HepG2 (cell line): ENCODE measurements at regions not wholly inside any gene's neighbourhood (a gene's known extent, or its start where the extent isn't known, plus 50 kb on each side); places are given as distances from the start of the nearest gene placed in this dataset.

Experiments used
- ATAC-seq: fragments of 200-7000 bp; cut with Tn5 transposase; 3 replicates; pipeline ENCODE4 v1.9.1; 2020; ENCODE audit warnings: mild to moderate bottlenecking, moderate library complexity
- BruUV-seq: library from RNA; stranded (reverse); fragments of 400-500 nt; replicated peaks from 2 replicates; lab custom pipeline; 2021; lab: Mats Ljungman, UMichigan
- CTCF ChIA-PET: fragments of 300-600 bp; formaldehyde crosslinking; extraction: SDS; loops from one replicate; lab custom pipeline; 2021; ENCODE audit warnings: low total read pairs, inconsistent platforms, low intra/inter-chr PET ratio; lab: Yijun Ruan, JAX
- POLR2A ChIA-PET: fragments of 350-600 bp; sonication (Branson Sonifier 250); formaldehyde crosslinking; loops from one replicate; lab custom pipeline; 2020; ENCODE audit warnings: antibody characterized with exemption, inconsistent platforms; lab: Yijun Ruan, JAX
- DNase-seq: peaks from one replicate; pipeline ENCODE4 v3.0.0-alpha.2; 2015; ENCODE audit warnings: low spot score
- FAIRE-seq: peaks from 3 replicates; lab custom pipeline; 2011; peaks lifted over from hg19 to GRCh38; lab: Jason Lieb, UNC
- H2AFZ ChIP-seq: one replicate; pipeline ENCODE4 v1.6.1; 2011; ENCODE audit warnings: low read length, inconsistent platforms
- H3K27ac ChIP-seq: fragments of 300-600 bp; 3 replicates; pipeline ENCODE4 v1.8.0; 2011; ENCODE audit warnings: mixed run types, mild to moderate bottlenecking, mixed read lengths, low read length, inconsistent platforms; ENCODE audit not compliant: insufficient read depth; ENCODE audit errors: extremely low read length
- H3K27me3 ChIP-seq, 2 experiments: fragments of 200-600 bp in 1 of 2; 2 replicates in 1 of 2; 3 replicates in 1 of 2; pipeline versions ENCODE4 v1.6.0 to v1.8.0; 2011; ENCODE audit warnings: low read length in 2 of 2, mild to moderate bottlenecking in 2 of 2, moderate library complexity in 2 of 2, inconsistent platforms in 1 of 2; ENCODE audit not compliant: insufficient read depth in 2 of 2, control insufficient read depth in 1 of 2
- H3K36me3 ChIP-seq, 2 experiments: fragments of 200-600 bp in 1 of 2; replicated peaks in 1 of 2; 2 replicates in 1 of 2; 3 replicates in 1 of 2; pipeline versions ENCODE4 v1.5.1 to v1.8.0; 2011; ENCODE audit warnings: low read length in 2 of 2, inconsistent platforms in 1 of 2; ENCODE audit not compliant: insufficient read depth in 2 of 2, control insufficient read depth in 1 of 2
- H3K4me1 ChIP-seq: 2 replicates; pipeline ENCODE4 v1.5.1; 2012; ENCODE audit warnings: low read length, inconsistent platforms; ENCODE audit not compliant: insufficient read depth
- H3K4me2 ChIP-seq: 2 replicates; pipeline ENCODE4 v1.6.0; 2011; ENCODE audit warnings: low read depth, low read length, inconsistent platforms
- H3K4me3 ChIP-seq, 3 experiments: fragments of 200-600 bp in 1 of 3; sonication (generic), shearing (Covaris generic) in 1 of 3; replicated peaks in 1 of 3; 2 replicates each; pipeline ENCODE4 v1.5.1; 2011 to 2016; ENCODE audit warnings: low read length in 3 of 3, inconsistent platforms in 2 of 3, low read depth in 2 of 3, mild to moderate bottlenecking in 2 of 3, control low read depth in 1 of 3, mixed read lengths in 1 of 3; ENCODE audit not compliant: insufficient read depth in 1 of 3
- H3K79me2 ChIP-seq: one replicate; pipeline ENCODE4 v1.6.1; 2011; ENCODE audit warnings: low read length, inconsistent platforms; ENCODE audit not compliant: insufficient read depth
- H3K9ac ChIP-seq: 2 replicates; pipeline ENCODE4 v1.6.0; 2011; ENCODE audit warnings: mild to moderate bottlenecking, low read depth, low read length, inconsistent platforms; ENCODE audit not compliant: insufficient read depth
- H3K9me3 ChIP-seq: 2 replicates; pipeline ENCODE4 v1.5.1; 2012; ENCODE audit warnings: mild to moderate bottlenecking, low read length
- H4K20me1 ChIP-seq: 2 replicates; pipeline ENCODE4 v1.6.0; 2011; ENCODE audit warnings: inconsistent platforms, mild to moderate bottlenecking, low read length, moderate library complexity; ENCODE audit not compliant: insufficient read depth
- DNMT1 ChIP-seq: sonication (generic); formaldehyde crosslinking; IDR thresholded peaks from 2 replicates; pipeline ENCODE4 v1.5.1; 2020; ENCODE audit warnings: mild to moderate bottlenecking, missing genetic modification reagents
- GLI4 ChIP-seq: sonication (generic); formaldehyde crosslinking; IDR thresholded peaks from 2 replicates; pipeline ENCODE4 v1.5.1; 2020; ENCODE audit warnings: missing genetic modification reagents, mild to moderate bottlenecking, moderate library complexity, borderline replicate concordance
- GPN1 ChIP-seq: sonication (generic); formaldehyde crosslinking; IDR thresholded peaks from 2 replicates; pipeline ENCODE4 v1.5.1; 2020; ENCODE audit warnings: missing genetic modification reagents, borderline replicate concordance
- HIVEP1 ChIP-seq: sonication (generic); formaldehyde crosslinking; IDR thresholded peaks from 2 replicates; pipeline ENCODE4 v1.4.0; 2020; ENCODE audit warnings: mild to moderate bottlenecking, missing genetic modification reagents
- KLF16 ChIP-seq, 2 experiments: sonication (generic) in 1 of 2; formaldehyde crosslinking in 1 of 2; IDR thresholded peaks; 2 replicates each; pipeline versions ENCODE4 v1.6.1 to v1.8.0; 2016 to 2023; ENCODE audit warnings: missing genetic modification reagents in 2 of 2, missing compliant biosample characterization in 1 of 2
- NFATC3 ChIP-seq: sonication (generic); formaldehyde crosslinking; IDR thresholded peaks from 2 replicates; pipeline ENCODE4 v1.5.1; 2020; ENCODE audit warnings: mild to moderate bottlenecking, missing genetic modification reagents
- PTBP1 ChIP-seq: fragments of 200-400 bp; formaldehyde crosslinking; IDR thresholded peaks from 2 replicates; pipeline ENCODE4 v1.6.1; 2018; ENCODE audit warnings: low read length, low read depth; ENCODE audit not compliant: poor library complexity, severe bottlenecking
- THAP11 ChIP-seq: IDR thresholded peaks from 2 replicates; pipeline ENCODE4 v1.6.1; 2016; ENCODE audit warnings: missing biosample characterization, missing genetic modification reagents
- THYN1 ChIP-seq: sonication (generic); formaldehyde crosslinking; IDR thresholded peaks from 2 replicates; pipeline ENCODE4 v1.8.1; 2023; ENCODE audit warnings: low read depth, mild to moderate bottlenecking, moderate library complexity, missing genetic modification reagents, borderline replicate concordance
- ZMYM4 ChIP-seq: sonication (generic); formaldehyde crosslinking; IDR thresholded peaks from 2 replicates; pipeline ENCODE4 v1.8.1; 2023; ENCODE audit warnings: mild to moderate bottlenecking, missing genetic modification reagents
- ZNF446 ChIP-seq: sonication (generic); formaldehyde crosslinking; IDR thresholded peaks from 2 replicates; pipeline ENCODE4 v1.5.0; 2020; ENCODE audit warnings: mild to moderate bottlenecking, missing genetic modification reagents
- ZNF530 ChIP-seq: sonication (generic); formaldehyde crosslinking; IDR thresholded peaks from 2 replicates; pipeline ENCODE4 v1.5.0; 2020; ENCODE audit warnings: low read depth, mild to moderate bottlenecking, missing genetic modification reagents
- ZNF564 ChIP-seq: sonication (generic); formaldehyde crosslinking; IDR thresholded peaks from 2 replicates; pipeline ENCODE4 v1.8.1; 2023; ENCODE audit warnings: mild to moderate bottlenecking, missing genetic modification reagents
- ZNF598 ChIP-seq: sonication (generic); formaldehyde crosslinking; IDR thresholded peaks from 2 replicates; pipeline ENCODE4 v1.5.1; 2020; ENCODE audit warnings: mild to moderate bottlenecking, missing genetic modification reagents, borderline replicate concordance
- ZNF652 ChIP-seq: IDR thresholded peaks from 2 replicates; pipeline ENCODE4 v1.6.1; 2016; ENCODE audit warnings: low read depth, borderline replicate concordance
- WGBS: methylation state at CpG from one replicate; pipeline ENCODE4 v1.1.6; 2017; ENCODE audit warnings: low lambda C conversion rate; 5-methylcytosine and 5-hydroxymethylcytosine counted together
- in situ Hi-C: cut with HindIII; loops from 2 replicates; pipeline ENCODE4 v1.10.0; 2017; ENCODE audit warnings: low pct_unique_long_range_greater_than_20kb; ENCODE audit not compliant: extremely low pct_ligation_motif_present
- intact Hi-C: fragments of 100-400 bp; cut with micrococcal nuclease; formaldehyde crosslinking; loops from one replicate; pipeline ENCODE4 v1.10.0; 2022; ENCODE audit not compliant: unreplicated experiment
- TF ChIP-seq, protein P1 (sequence below): IDR thresholded peaks from 2 replicates; pipeline ENCODE4 v1.6.1; 2016; ENCODE audit warnings: control low read depth
- TF ChIP-seq, protein P2 (sequence below): sonication (generic); formaldehyde crosslinking; IDR thresholded peaks from 2 replicates; pipeline ENCODE4 v1.5.1; 2020; ENCODE audit warnings: mild to moderate bottlenecking, missing genetic modification reagents, moderate library complexity
- TF ChIP-seq, protein P3 (sequence below): sonication (generic); formaldehyde crosslinking; IDR thresholded peaks from 2 replicates; pipeline ENCODE4 v1.4.0; 2020; ENCODE audit warnings: low read depth, mild to moderate bottlenecking, missing genetic modification reagents

DNA sequence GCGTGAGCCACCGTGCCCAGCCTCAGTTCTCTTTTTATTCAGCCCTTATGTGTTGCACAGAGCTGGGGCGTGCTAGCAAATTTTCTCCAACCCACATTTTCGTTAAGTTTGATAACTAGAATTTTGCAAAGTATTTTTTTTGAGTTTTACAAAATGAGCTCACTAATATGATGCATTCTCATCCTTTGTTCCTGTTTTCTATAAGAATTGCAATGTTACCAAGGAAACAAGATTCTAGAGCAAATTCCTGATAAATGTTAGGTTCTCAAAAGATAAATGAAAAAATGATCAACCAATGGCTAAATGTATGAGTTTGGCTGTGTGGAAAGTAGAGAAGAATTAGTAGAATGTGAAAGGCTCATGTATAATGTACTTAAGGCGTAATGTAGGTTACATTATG, 529.8 kb downstream of the MAFB start:
- WGBS: 6% methylated on average over 5 of the region's 5 CpGs
- BruUV-seq: no TSS peak

More for the DNA sequence above, 529.8 kb downstream of the MAFB start:
- Histone ChIP-seq H3K9me3 (no peaks in the 10 kb centered on the region), H3K36me3 (no peaks in the 10 kb centered on the region), H4K20me1 (no peaks in the 10 kb centered on the region), H2AFZ (no peak overlapping the region), H3K9ac (no peak overlapping the region), H3K4me1 (no peaks in the 10 kb centered on the region), H3K4me3 (no peak overlapping the region), H3K79me2 (no peaks in the 10 kb centered on the region), H3K27ac (no peak overlapping the region), H3K4me2 (no peak overlapping the region), H3K27me3 (no peaks in the 10 kb centered on the region)
- DNase-seq (no peak), ATAC-seq (no peak), FAIRE-seq (no peak)
- intact Hi-C loops (no loop called here), in situ Hi-C loops (no loop called here)
- ChIA-PET CTCF (interaction anchor here (1.1 kb wide), 1 partner anchor 92 kb away, joined by 4 read pairs; no protein-coding TSS in a partner anchor), POLR2A (no interaction called here)
- TF ChIP-seq, protein P1, sequence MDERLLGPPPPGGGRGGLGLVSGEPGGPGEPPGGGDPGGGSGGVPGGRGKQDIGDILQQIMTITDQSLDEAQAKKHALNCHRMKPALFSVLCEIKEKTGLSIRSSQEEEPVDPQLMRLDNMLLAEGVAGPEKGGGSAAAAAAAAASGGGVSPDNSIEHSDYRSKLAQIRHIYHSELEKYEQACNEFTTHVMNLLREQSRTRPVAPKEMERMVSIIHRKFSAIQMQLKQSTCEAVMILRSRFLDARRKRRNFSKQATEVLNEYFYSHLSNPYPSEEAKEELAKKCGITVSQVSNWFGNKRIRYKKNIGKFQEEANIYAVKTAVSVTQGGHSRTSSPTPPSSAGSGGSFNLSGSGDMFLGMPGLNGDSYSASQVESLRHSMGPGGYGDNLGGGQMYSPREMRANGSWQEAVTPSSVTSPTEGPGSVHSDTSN (CRISPR knock-in tag): no peak
- TF ChIP-seq ZNF530 (CRISPR knock-in tag) (no peak), HIVEP1 (CRISPR knock-in tag) (no peak), NFATC3 (CRISPR knock-in tag) (no peak), ZNF446 (CRISPR knock-in tag) (no peak), DNMT1 (CRISPR knock-in tag) (no peak), ZNF598 (CRISPR knock-in tag) (no peak), ZNF564 (CRISPR knock-in tag) (no peak), THAP11 (CRISPR knock-in tag) (no peak), ZNF652 (CRISPR knock-in tag) (no peak), PTBP1 (no peak), KLF16 (CRISPR knock-in tag; IDR thresholded peaks at IDR 0.05) (no peak), THYN1 (CRISPR knock-in tag) (no peak), GLI4 (CRISPR knock-in tag) (no peak), GPN1 (CRISPR knock-in tag) (no peak), ZMYM4 (CRISPR knock-in tag) (no peak)
- TF ChIP-seq, protein P2, sequence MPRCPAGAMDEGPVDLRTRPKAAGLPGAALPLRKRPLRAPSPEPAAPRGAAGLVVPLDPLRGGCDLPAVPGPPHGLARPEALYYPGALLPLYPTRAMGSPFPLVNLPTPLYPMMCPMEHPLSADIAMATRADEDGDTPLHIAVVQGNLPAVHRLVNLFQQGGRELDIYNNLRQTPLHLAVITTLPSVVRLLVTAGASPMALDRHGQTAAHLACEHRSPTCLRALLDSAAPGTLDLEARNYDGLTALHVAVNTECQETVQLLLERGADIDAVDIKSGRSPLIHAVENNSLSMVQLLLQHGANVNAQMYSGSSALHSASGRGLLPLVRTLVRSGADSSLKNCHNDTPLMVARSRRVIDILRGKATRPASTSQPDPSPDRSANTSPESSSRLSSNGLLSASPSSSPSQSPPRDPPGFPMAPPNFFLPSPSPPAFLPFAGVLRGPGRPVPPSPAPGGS (CRISPR knock-in tag): no peak
- TF ChIP-seq, protein P3, sequence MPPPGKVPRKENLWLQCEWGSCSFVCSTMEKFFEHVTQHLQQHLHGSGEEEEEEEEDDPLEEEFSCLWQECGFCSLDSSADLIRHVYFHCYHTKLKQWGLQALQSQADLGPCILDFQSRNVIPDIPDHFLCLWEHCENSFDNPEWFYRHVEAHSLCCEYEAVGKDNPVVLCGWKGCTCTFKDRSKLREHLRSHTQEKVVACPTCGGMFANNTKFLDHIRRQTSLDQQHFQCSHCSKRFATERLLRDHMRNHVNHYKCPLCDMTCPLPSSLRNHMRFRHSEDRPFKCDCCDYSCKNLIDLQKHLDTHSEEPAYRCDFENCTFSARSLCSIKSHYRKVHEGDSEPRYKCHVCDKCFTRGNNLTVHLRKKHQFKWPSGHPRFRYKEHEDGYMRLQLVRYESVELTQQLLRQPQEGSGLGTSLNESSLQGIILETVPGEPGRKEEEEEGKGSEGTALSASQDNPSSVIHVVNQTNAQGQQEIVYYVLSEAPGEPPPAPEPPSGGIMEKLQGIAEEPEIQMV (CRISPR knock-in tag): no peak
